GM18868 (cell line): ENCODE measurements at regions not wholly inside any gene's neighbourhood (a gene's known extent, or its start where the extent isn't known, plus 50 kb on each side); places are given as distances from the start of the nearest gene placed in this dataset.
"Not testable (repeated sequence)": the region's sequence is repeated elsewhere in the genome, so short reads cannot be mapped to it uniquely, and the experiment has no call there.

ENCODE experiments used
- ATAC-seq: cut with Tn5 transposase; IDR thresholded peaks from one replicate; pipeline ENCODE4 v1.9.1; 2021; ENCODE audit warnings: mild to moderate bottlenecking, moderate library complexity; ENCODE audit not compliant: unreplicated experiment

DNA sequence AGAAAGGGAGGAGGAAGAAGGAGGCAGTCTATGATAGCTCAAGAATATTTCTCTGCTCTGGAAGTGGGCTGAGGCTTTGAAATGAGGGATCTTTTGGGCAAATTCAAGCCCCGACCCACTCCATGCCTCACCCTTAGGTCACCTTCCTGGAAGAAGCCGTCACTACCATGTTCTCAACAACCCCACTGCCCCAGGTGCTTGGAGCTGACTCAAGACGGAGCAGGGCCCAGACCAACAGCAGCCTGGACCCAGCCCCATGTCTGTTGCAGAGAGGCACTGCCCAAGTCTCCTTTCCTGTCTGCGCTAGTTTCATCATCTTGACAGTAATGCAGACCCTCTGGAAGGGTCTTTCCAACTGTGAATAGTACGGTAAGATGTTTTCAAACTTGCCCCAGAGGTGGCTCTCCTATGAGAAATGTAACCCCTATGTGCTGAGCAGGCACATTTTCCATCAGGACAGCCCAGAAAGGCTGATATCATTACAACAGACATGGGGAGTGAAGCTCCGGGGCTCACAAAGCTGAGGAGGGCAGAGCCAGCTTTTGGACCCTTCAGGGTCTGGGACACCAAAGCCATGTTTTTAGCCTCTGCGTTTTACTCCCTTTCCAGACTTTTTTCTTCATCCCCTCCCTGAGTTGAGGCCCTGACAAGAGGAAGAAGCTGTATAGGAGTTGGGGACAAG lies 128.2 kb upstream of the LARP1 start:
- no peak for ATAC-seq

DNA sequence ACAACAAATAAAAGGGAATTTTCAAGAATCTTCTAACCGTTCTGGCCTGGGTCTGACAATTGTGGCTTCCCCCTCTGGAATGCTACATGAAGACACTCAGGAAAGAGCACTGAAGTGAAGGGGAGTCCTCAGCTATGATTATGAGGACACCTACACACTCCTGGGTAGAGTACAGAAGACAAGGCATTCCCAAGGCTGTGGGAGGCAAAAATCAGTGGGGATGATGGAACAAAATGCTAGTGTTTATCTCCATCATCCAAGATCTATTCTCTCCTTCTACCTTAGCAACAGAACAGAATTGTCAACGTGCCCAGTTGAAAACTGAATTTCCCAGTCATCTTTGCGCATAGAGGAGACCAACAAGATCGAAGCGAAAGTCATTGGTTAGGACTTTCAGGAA lies 130.1 kb upstream of the LARP1 start:
- ATAC-seq = no peak

DNA sequence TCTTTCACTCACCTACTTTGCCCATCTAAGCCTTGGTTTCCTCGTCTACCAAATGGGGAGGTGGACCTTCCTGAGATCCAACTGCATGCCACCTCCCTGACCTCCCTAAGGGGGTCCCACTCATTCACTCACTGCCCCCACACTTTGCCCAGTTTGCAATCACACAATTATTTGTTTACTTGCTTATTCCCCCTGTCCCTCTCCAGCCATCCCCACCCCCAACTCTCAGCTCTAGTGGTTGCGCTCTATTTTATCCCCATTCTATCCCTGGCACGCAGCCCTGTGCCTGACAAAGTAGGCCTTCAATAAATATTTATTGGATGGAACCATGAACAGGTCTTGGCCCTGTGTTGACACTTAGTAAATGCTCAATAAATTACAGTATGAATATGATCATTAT lies 130.8 kb upstream of the LARP1 start:
- ATAC-seq = no peak

DNA sequence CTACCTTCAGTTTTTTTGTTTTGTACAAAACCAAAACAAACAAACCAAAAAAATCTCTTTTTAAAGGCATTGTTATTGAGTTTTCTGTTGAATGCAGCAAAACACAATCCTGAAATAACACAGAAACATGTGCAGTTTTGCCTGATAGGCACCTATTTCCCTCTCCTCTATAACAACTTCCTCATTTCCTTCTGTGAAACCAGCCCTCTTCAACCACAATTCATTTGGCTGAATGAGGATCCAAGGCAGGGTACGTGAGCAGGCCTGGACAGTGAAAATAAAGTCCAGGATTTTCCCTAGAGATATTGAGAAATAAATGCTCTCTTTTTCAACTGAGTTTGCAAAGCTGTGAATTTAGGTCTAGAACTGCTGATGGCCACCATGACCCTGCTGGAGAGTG lies 134.8 kb upstream of the LARP1 start:
- ATAC-seq = no peak

DNA sequence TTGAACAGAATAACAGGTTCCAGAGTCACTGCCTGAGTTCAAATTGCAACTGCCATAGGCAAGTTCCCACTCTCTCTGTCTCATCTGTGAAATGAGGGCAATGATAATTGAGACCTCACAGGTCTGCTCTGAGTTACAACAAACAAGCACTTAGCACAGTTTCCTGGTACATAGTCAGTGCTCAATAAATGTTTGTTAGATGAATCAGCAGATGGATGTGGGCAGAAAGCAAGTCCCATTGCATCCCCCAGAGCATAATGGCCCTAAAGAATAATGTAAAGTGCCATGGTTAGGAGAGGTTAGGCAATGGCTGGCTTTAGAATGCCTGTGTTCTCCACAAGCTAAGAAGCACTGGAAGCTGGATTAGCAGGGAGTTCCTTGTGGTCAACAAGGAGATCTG lies 136.5 kb upstream of the LARP1 start:
- no peak for ATAC-seq

DNA sequence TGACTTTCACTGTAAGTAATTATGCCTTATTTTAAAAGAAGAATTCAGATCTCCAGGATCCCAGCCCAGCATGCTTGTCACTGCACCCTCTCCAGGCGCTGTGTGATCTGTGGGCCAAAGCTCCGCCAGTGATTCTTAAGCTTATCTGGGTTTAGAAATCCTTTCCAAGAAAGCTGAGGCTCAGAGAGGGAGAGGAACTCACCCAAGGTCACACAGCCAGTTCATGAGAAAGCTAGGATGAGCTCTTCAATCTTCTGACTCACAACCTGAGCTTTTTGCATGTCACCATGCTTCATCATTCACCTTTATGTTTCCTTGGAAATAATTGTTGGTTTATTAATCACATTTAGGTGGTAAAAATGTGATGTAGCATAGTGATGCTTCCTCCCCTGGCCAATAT lies 136.6 kb upstream of the HAND1 start:
- no peak for ATAC-seq

DNA sequence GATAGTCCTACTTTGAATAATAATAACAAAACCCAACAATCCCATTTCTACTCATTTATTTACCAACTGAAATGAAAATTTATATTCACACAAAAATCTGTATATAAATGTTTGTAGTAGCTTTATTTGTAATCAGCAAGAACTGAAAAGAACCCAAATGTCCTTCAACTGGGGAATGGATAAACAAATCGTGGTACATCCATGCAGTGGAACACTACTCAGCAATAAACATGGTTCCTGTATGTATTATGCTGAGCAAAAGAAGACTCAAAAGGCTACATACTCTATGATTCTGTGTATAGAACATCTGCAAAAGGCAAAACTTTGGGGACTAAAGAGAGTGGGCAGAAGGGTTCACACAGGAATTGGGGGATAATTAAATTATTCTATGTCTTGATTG lies 136.1 kb upstream of the HAND1 start:
- ATAC-seq = no peak

DNA sequence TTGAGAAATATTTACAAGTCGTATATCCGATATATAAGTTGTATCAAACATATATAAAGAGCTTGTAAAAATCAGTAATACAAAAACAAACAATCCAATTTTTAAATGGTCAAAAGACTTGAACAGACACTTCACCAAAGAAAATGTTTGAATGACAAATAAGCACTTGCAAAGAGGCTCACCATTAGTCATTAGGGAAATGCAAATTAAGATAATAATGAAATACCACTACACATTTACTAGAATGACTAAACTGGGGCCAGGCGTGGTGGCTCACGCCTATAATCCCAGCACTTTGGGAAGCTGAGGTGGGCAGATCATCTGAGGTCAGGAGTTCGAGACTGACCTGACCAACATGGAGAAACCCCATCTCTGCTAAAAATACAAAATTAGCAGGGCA lies 134.6 kb upstream of the HAND1 start:
- ATAC-seq = no peak

DNA sequence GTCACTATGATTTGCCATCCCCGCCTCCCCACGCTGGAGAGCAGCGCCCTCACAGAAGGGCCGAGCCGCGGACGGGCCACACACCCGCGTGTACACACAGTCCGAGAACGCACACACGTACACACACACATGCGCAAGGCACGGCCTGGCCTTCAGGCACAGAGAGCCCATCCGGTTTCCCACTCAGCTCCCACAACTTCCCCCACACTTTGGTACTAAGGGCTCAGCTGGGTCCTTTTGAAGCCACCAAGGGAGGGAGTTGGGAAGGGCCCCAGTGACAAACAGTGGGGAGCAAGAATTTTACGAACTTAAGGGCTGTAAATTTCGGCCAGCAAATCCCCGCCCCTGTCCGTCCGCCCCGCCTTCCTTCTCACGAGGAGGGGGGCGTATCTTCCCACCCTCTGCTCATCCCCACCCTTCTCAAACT lies 133.3 kb upstream of the HAND1 start:
- ATAC-seq = no peak

DNA sequence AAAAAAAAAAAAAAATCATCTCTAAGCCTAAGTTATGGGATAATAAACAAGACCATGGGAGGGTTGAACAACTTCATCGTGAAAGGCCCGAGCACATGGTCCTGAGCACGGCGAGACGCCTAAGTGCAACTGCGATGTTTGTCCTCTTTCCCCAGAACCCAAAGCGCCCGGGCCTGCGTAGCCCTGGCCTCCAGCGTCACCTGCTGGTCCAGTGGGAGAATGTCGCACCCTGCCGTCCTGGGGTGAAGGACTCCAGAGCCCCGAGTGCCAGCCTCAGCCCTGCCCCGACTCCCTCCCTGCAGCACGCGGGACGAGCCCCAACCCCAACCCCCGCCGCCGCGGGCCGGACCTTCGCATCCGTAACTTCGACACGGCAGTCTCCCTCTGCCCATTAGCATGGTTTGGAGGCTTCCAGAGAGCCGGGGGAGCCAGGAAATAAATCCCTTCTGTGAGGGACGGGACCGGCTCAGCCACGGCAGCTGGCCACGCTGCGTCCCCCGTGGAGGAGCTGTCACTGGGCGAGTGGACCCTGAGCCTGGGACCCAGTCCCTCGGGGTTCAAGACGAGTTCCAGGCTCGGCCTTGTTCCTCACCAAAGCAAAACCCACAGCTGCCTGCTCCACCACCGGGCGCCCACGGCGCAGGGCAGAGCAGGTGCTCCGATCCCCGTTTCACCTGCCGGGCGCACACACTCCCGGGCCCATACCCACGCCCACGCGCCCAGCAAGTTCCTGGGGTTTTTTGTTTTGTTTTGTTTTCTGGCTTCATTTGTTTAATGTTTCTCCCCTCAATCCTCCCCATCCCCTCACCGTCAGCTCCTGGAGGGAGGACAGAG lies 132.5 kb upstream of the HAND1 start:
- ATAC-seq = peak; percentile 93

DNA sequence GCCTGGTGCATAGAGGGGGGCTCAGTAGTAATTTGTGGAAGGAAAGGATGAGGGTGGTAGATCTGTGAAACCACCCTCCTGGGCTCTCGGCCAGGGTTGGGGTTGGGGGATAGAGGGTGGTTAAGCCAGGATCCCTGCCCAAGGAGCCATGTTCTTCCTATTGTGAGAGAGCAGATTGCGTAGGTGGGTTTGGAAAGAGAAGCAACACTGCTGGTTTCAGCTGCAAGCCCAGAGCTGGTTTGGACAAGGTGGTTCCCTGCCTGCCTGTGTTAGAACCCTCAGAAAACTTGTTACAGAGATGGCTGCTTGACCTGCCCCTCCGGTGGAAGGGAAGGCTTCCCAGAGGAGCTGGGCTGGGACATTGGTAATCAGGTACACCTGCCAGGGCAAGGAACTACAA lies 131.2 kb upstream of the HAND1 start:
- ATAC-seq = no peak

DNA sequence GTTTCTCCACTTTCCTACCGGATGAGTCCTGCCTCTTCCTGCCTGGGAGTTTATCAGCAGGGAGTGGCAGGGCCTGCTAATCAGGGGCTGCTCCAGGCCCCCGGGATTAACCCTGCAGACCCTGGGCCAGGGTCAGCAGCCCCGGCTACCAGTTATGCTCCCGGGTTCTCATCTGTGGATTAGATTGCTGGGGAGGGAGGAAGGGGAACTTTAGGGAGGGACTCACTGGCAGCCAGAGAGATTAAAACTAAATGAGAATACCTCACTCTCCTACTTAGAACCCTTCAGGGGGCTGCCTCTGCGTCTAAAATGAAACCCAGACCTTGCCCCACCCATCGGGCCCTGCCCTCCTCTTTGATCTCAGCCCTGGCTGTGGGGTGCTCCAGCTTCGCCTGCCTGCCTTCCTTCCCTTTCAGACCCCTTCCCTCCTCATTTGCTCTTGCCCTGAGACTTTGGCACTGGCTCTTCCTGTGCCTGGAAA lies 130.5 kb upstream of the HAND1 start:
- no peak for ATAC-seq

DNA sequence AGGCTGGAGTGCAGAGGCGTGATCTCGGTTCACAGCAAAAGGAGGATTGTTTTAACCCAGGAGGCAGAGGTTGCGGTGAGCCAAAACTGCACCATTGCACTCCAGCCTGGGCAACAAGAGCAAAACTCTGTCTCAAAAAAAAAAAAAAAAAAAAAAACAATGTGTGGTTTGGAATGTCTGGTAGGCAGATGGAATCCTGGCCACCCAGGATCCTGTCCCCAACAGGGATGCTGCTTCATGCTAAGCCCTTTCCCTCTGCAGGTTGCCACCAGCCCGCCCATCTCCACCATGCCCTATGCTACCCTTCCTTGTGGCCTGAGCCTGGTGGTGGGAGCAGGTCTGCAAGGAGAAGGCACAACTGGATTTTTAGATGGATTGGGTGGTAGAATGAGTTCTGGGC lies 129.7 kb upstream of the HAND1 start:
- no peak for ATAC-seq

DNA sequence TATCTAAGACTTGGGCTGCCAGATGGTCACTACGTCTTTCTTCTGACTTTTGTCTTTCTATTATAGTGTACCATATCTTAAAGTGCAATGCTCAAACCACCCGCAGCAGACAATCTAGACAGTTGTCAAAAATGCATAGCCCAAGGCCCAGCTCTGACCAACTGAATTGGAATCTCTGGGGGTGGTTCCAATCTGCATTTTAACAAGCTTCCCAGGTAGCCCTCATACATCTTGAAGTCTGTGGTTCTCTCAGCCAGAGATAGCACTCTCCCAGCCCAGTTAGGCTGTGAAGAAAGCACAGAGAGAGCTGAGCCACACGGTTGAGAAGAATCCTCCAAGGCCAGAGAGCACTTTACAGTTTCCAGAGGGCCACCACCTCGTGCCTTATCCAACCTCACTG lies 128.2 kb upstream of the HAND1 start:
- ATAC-seq = no peak

DNA sequence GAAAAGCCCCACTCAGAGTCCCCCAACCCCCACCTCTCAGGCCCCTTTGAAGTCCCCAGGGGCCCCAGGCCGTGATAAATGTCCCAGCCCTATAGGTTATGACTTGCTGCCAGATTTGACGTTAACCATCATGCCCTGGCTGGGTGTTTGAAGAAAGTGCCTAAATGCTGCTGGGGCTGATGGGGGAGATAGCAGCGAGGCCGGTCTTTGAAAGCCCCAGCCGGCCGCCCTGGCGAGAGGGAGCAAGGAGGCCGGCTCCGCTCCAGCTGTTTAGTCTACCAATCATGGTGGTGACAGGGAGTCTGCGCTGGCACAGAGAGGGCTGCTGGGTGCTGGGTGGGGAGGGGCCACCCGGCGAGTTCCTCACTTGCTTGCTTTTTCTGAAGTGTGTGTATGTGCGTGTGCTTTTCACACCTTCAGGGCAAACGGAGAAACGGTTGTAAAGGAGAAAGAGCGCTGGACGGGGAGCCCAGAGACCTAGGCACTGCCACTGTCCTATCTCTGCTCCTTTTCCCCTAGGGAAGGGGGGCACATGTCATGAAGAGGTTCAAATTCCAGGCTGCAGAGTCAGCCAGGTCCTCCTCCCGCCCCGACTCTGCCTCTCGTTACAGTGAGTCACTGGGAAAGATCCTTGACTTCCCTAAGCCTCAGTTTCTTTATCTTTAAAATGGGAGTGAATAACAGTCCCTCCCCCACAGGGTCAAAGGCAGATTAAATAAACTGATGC lies 126.1 kb upstream of the HAND1 start:
- no peak for ATAC-seq

DNA sequence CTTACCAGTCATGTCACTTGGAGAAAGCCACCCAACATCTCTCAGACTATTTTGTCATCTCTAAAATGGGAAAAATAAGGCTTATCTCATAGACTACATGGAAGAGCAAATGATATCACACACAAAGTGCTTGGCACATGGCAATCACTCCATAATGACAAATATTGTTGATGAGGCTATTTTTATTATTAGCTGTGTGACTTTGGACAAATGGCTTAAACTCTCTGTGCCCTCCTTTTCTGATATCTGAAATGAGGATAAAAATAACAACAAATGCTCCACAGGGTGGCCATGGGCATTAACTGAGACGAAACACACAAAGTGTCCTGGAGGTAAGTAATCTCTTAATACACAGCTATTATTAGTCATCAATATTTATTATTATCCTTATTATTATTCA lies 125.5 kb upstream of the HAND1 start:
- ATAC-seq = no peak

DNA sequence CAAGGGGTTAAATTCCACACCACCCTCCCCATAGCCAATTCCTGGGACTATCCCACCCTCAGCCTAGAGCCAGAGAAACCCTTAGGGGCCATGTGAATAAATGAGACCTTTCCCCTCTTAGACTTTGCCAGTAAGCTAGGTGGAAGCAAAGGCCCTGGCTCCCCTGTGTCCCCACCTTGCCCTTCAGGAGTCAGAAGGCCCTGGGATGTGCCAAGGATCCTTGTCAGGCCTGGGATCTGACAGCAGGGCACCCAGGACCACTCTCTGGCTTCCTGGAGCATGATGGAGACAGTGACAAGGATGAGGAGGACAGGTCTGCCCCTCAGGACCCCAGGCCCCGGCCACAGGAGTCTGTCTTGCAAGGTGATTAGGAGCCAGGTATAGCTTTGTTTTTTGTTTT lies 125.0 kb upstream of the HAND1 start:
- no peak for ATAC-seq

DNA sequence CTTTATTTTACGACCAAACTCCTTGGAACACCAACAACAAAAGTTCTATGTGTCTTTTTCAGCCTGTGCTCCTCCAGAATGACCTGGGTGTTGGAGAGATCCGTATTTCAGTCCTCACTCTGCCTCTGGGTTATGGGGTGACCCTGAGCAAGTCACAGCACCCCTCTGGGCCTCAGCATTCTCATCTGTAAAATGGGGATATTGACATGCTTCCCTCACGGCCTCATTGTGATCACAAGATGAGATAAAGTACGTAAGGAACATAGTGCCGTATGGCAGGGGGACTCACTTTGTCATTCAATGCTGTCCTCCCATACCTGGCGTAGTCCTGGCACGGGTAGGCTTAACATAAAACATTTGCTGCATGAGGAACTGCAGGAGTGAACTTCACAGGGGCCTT lies 123.0 kb upstream of the HAND1 start:
- no peak for ATAC-seq

DNA sequence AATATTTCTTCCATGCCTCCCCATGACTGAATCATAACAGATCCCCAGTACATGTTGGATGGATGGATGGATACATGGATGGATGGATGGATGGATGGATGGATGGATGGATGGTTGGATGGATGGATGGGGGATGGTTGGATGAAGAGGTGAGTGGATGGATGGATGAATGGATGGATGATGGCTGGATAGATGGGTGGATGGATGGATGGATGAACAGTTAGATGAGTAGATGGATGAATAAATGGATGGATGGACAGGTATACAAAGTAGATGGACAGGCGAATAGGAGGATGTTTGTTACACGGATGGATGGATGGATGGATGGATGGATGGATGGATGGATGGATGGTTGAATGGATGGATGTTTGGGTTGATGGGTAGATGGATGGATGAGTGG lies 120.0 kb upstream of the HAND1 start:
- no peak for ATAC-seq

DNA sequence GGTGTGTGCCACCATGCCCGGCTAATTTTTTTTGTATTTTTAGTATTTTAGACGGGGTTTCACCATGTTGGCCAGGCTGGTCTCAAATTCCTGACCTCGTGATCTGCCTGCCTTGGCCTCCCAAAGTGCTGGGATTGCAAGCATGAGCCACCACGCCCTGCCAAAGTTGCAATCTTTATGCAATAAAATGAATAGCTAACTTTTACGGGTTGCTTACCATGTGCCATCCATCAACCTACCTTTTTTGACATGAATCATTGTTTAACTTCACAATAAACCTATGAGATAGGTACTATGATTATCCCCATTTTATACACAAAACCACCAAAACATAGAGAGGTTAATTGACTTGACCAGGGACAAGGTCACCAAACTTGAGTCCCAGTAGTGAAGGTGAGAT lies 118.8 kb upstream of the HAND1 start:
- ATAC-seq = not testable (repeated sequence)

DNA sequence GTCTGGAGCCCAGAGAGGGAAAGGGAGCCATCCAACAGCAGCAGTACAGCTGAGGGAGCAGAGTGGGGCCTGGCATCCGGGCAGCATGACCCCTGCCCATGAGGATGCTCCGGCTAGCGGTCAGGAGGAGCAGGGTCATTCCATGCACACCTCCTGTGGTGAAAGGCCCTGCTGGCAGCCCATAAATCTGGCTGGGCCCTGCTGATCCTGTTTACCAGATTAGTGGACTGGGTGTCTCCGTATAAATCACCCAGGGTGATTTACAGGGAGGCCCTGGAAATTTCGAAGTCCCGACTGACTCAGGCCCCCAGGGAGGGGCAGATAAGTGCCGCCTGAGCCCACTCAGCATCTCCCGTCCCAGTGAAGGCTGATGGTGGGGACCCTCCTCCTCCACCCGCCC lies 117.6 kb upstream of the HAND1 start:
- ATAC-seq = no peak

DNA sequence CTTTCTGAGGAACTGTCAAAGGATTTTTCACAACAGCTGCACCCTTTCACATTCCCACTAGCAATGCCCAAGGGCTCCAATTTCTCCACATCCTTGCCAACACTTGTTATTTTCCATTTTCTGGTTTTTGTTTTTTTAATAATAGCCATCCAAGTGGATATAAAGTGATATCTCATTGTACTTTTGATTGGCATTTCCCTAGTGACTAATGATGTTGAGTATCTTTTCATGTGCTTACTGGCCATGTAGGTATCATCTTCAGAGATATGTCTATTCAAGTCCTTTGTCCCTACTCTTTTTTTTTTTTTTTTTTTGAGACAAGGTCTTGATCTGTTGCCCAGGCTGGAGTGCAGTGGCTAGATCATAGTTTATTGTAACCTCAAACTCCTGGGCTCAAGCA lies 115.8 kb upstream of the HAND1 start:
- no peak for ATAC-seq
